Suprapubic skin (tissue), 3 donors: ENCODE measurements at regions not wholly inside any gene's neighbourhood (a gene's known extent, or its start where the extent isn't known, plus 50 kb on each side); places are given as distances from the start of the nearest gene placed in this dataset.

ENCODE experiments used
- POLR2A ChIP-seq, 2 donors: fragments of 450-650 bp; IDR thresholded peaks; one replicate each; pipeline ENCODE4 v1.6.1; 2017; ENCODE audit warnings: antibody characterized with exemption in 2 of 2, mild to moderate bottlenecking in 2 of 2, moderate library complexity in 2 of 2
- TF ChIP-seq, protein P1 (sequence below), 2 donors: fragments of 200-600 bp in 1 of 2; fragments of 450-650 bp in 1 of 2; sonication (generic) in 1 of 2; IDR thresholded peaks; one replicate each; pipeline ENCODE4 v1.5.1; 2016 to 2019; ENCODE audit warnings: antibody characterized with exemption in 2 of 2, mild to moderate bottlenecking in 1 of 2, moderate library complexity in 1 of 2

DNA sequence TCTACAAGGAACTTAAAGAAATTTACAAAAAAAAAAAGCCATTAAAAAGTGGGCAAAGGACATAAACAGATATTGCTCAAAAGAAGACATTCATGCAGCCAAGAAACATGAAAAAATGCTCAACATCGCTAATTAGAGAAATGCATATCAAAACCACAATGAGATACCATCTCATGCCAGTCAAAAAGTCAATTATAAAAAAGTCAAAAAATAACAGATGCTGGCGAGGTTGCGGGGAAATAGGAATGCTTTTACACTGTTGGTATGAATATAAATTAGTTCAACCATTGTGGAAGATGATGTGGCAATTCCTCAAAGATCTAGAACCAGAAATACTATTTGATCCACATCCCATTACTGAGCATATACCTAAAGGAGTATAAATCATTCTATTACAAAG, 411.9 kb upstream of the MARCKS start:
- no peak for TF ChIP-seq POLR2A (IDR thresholded peaks at IDR 0.05)
- TF ChIP-seq, protein P1, sequence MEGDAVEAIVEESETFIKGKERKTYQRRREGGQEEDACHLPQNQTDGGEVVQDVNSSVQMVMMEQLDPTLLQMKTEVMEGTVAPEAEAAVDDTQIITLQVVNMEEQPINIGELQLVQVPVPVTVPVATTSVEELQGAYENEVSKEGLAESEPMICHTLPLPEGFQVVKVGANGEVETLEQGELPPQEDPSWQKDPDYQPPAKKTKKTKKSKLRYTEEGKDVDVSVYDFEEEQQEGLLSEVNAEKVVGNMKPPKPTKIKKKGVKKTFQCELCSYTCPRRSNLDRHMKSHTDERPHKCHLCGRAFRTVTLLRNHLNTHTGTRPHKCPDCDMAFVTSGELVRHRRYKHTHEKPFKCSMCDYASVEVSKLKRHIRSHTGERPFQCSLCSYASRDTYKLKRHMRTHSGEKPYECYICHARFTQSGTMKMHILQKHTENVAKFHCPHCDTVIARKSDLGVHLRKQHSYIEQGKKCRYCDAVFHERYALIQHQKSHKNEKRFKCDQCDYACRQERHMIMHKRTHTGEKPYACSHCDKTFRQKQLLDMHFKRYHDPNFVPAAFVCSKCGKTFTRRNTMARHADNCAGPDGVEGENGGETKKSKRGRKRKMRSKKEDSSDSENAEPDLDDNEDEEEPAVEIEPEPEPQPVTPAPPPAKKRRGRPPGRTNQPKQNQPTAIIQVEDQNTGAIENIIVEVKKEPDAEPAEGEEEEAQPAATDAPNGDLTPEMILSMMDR (IDR thresholded peaks at IDR 0.05) = no peak
